ENCODE measurements at regions not wholly inside any gene's neighbourhood (a gene's known extent, or its start where the extent isn't known, plus 50 kb on each side); places are given as distances from the start of the nearest gene placed in this dataset.
"Not testable (repeated sequence)": the region's sequence is repeated elsewhere in the genome, so short reads cannot be mapped to it uniquely, and the experiment has no call there.

- not testable (repeated sequence) for H3K4me2 ChIP-seq (ENCODE audit: extremely low read depth, insufficient read depth, low read length); H3K9ac ChIP-seq (ENCODE audit: insufficient read depth, low read length); DNase-seq (ENCODE audit: low read depth in 2 of 2); H3K36me3 ChIP-seq (ENCODE audit: control insufficient read depth, insufficient read depth, low read length); H3K4me1 ChIP-seq (ENCODE audit: control insufficient read depth, extremely low read depth, insufficient read depth, low read length); H2AFZ ChIP-seq (ENCODE audit: low read length); H4K20me1 ChIP-seq (ENCODE audit: control insufficient read depth, extremely low read depth, insufficient read depth, low read length); H3K27me3 ChIP-seq (ENCODE audit: control insufficient read depth, insufficient read depth, low read length); H3K79me2 ChIP-seq (ENCODE audit: control insufficient read depth, insufficient read depth, low read length); H3K27ac ChIP-seq (ENCODE audit: insufficient read depth, low read length); H3K4me3 ChIP-seq (replicated peaks in 1 of 4; ENCODE audit: control extremely low read depth in 1 of 4, insufficient read depth in 1 of 4, low read depth in 3 of 4, low read length in 4 of 4); H3K9me3 ChIP-seq (ENCODE audit: control insufficient read depth, insufficient read depth, low read depth, low read length)
Measured at GRCh38 chr9:94020836-94021235, 63.4 kb upstream of the PTPDC1 start.

- no peak overlapping the region for H3K9ac ChIP-seq (ENCODE audit: insufficient read depth, low read length)
- H3K4me3 ChIP-seq (replicated peaks in 1 of 4; ENCODE audit: control extremely low read depth in 1 of 4, insufficient read depth in 1 of 4, low read depth in 3 of 4, low read length in 4 of 4), result no peak overlapping the region
- no peaks in the 10 kb centered on the region for H3K79me2 ChIP-seq (ENCODE audit: control insufficient read depth, insufficient read depth, low read length)
- no peak for TF ChIP-seq EZH2 (IDR thresholded peaks at IDR 0.05; ENCODE audit: low read length, missing control alignments)
- TF ChIP-seq CTCF (conservative IDR thresholded peaks at IDR 0.05 in 1 of 2, IDR thresholded peaks at IDR 0.05 in 1 of 2; ENCODE audit: low read depth in 1 of 2, low read length in 2 of 2), result no peak
- peak; percentile 86 for DNase-seq (ENCODE audit: low read depth in 2 of 2)
- no peaks in the 10 kb centered on the region for H3K9me3 ChIP-seq (ENCODE audit: control insufficient read depth, insufficient read depth, low read depth, low read length)
- H4K20me1 ChIP-seq (ENCODE audit: control insufficient read depth, extremely low read depth, insufficient read depth, low read length), result no peaks in the 10 kb centered on the region
- H2AFZ ChIP-seq (ENCODE audit: low read length), result no peak overlapping the region
- H3K27me3 ChIP-seq (ENCODE audit: control insufficient read depth, insufficient read depth, low read length), result no peaks in the 10 kb centered on the region
- no peak overlapping the region for H3K4me2 ChIP-seq (ENCODE audit: extremely low read depth, insufficient read depth, low read length)
- no peaks in the 10 kb centered on the region for H3K4me1 ChIP-seq (ENCODE audit: control insufficient read depth, extremely low read depth, insufficient read depth, low read length)
- no peaks in the 10 kb centered on the region for H3K36me3 ChIP-seq (ENCODE audit: control insufficient read depth, insufficient read depth, low read length)
- H3K27ac ChIP-seq (ENCODE audit: insufficient read depth, low read length), result no peak overlapping the region
Measured at GRCh38 chr9:94018628-94019027, 63.5 kb upstream of the BARX1 start.

GRCh38 chr9:94017939-94018531 is 62.9 kb upstream of the BARX1 start:
- Histone ChIP-seq H3K27ac (ENCODE audit: insufficient read depth, low read length) (no peak overlapping the region), H3K36me3 (ENCODE audit: control insufficient read depth, insufficient read depth, low read length) (no peaks in the 10 kb centered on the region), H3K4me2 (ENCODE audit: extremely low read depth, insufficient read depth, low read length) (no peak overlapping the region), H2AFZ (ENCODE audit: low read length) (no peak overlapping the region), H3K4me3 (replicated peaks in 1 of 4; ENCODE audit: control extremely low read depth in 1 of 4, insufficient read depth in 1 of 4, low read depth in 3 of 4, low read length in 4 of 4) (no peak overlapping the region), H3K9ac (ENCODE audit: insufficient read depth, low read length) (no peak overlapping the region), H4K20me1 (ENCODE audit: control insufficient read depth, extremely low read depth, insufficient read depth, low read length) (no peaks in the 10 kb centered on the region), H3K4me1 (ENCODE audit: control insufficient read depth, extremely low read depth, insufficient read depth, low read length) (no peaks in the 10 kb centered on the region), H3K27me3 (ENCODE audit: control insufficient read depth, insufficient read depth, low read length) (no peaks in the 10 kb centered on the region), H3K79me2 (ENCODE audit: control insufficient read depth, insufficient read depth, low read length) (no peaks in the 10 kb centered on the region), H3K9me3 (ENCODE audit: control insufficient read depth, insufficient read depth, low read depth, low read length) (no peaks in the 10 kb centered on the region)
- DNase-seq (ENCODE audit: low read depth in 2 of 2), result peak; percentile 78 to 83
- TF ChIP-seq CTCF (conservative IDR thresholded peaks at IDR 0.05 in 1 of 2, IDR thresholded peaks at IDR 0.05 in 1 of 2; ENCODE audit: low read depth in 1 of 2, low read length in 2 of 2) (no peak), EZH2 (IDR thresholded peaks at IDR 0.05; ENCODE audit: low read length, missing control alignments) (no peak)
